HG03095 (cell line): ENCODE measurements at regions not wholly inside any gene's neighbourhood (a gene's known extent, or its start where the extent isn't known, plus 50 kb on each side); places are given as distances from the start of the nearest gene placed in this dataset.
"Not testable (repeated sequence)": the region's sequence is repeated elsewhere in the genome, so short reads cannot be mapped to it uniquely, and the experiment has no call there.

ENCODE experiments used
- ATAC-seq: cut with Tn5 transposase; IDR thresholded peaks from one replicate; pipeline ENCODE4 v1.9.1; 2021; ENCODE audit warnings: moderate library complexity; ENCODE audit not compliant: unreplicated experiment

- ATAC-seq = peak; percentile 82
These were observed 260.4 kb upstream of the P2RY1 start for GRCh38 chr3:152574461-152575079.

GRCh38 chr3:152578769-152579168, 256.2 kb upstream of the P2RY1 start:
- ATAC-seq = no peak

- no peak for ATAC-seq
These were observed 253.0 kb upstream of the P2RY1 start for GRCh38 chr3:152581951-152582350.

GRCh38 chr3:152583963-152584362, 251.0 kb upstream of the P2RY1 start:
- no peak for ATAC-seq

- ATAC-seq = no peak
These were observed 248.0 kb upstream of the P2RY1 start for GRCh38 chr3:152586974-152587373.

GRCh38 chr3:152587861-152588260, 247.1 kb upstream of the P2RY1 start:
- ATAC-seq = no peak

GRCh38 chr3:152589644-152590043, 245.3 kb upstream of the P2RY1 start:
- ATAC-seq = no peak

GRCh38 chr3:152591515-152591914, 243.4 kb upstream of the P2RY1 start:
- no peak for ATAC-seq

GRCh38 chr3:152593242-152593641, 241.7 kb upstream of the P2RY1 start:
- ATAC-seq = no peak

GRCh38 chr3:152595975-152596821, 238.7 kb upstream of the P2RY1 start:
- ATAC-seq = peak; percentile 100

- ATAC-seq = not testable (repeated sequence)
These were observed 238.1 kb upstream of the P2RY1 start for GRCh38 chr3:152596832-152597231.

GRCh38 chr3:152606146-152606545, 228.8 kb upstream of the P2RY1 start:
- no peak for ATAC-seq

GRCh38 chr3:152607179-152607578, 227.8 kb upstream of the P2RY1 start:
- no peak for ATAC-seq

- ATAC-seq = no peak
These were observed 226.0 kb upstream of the P2RY1 start for GRCh38 chr3:152608696-152609594.

- ATAC-seq = no peak
These were observed 225.0 kb upstream of the P2RY1 start for GRCh38 chr3:152609891-152610290.

- no peak for ATAC-seq
These were observed 224.3 kb upstream of the P2RY1 start for GRCh38 chr3:152610622-152611021.

- no peak for ATAC-seq
These were observed 223.0 kb upstream of the P2RY1 start for GRCh38 chr3:152611905-152612304.

GRCh38 chr3:152613851-152614250, 221.1 kb upstream of the P2RY1 start:
- no peak for ATAC-seq

GRCh38 chr3:152615681-152616080, 219.2 kb upstream of the P2RY1 start:
- ATAC-seq = no peak

- no peak for ATAC-seq
These were observed 217.3 kb upstream of the P2RY1 start for GRCh38 chr3:152617609-152618008.

- no peak for ATAC-seq
These were observed 216.4 kb upstream of the P2RY1 start for GRCh38 chr3:152618529-152618928.
